GM21717 (cell line): ENCODE measurements at regions not wholly inside any gene's neighbourhood (a gene's known extent, or its start where the extent isn't known, plus 50 kb on each side); places are given as distances from the start of the nearest gene placed in this dataset.
"Not testable (repeated sequence)": the region's sequence is repeated elsewhere in the genome, so short reads cannot be mapped to it uniquely, and the experiment has no call there.

Source experiments
- ATAC-seq: cut with Tn5 transposase; IDR thresholded peaks from one replicate; pipeline ENCODE4 v1.9.1; 2021; ENCODE audit warnings: mild to moderate bottlenecking, moderate library complexity; ENCODE audit not compliant: unreplicated experiment

DNA sequence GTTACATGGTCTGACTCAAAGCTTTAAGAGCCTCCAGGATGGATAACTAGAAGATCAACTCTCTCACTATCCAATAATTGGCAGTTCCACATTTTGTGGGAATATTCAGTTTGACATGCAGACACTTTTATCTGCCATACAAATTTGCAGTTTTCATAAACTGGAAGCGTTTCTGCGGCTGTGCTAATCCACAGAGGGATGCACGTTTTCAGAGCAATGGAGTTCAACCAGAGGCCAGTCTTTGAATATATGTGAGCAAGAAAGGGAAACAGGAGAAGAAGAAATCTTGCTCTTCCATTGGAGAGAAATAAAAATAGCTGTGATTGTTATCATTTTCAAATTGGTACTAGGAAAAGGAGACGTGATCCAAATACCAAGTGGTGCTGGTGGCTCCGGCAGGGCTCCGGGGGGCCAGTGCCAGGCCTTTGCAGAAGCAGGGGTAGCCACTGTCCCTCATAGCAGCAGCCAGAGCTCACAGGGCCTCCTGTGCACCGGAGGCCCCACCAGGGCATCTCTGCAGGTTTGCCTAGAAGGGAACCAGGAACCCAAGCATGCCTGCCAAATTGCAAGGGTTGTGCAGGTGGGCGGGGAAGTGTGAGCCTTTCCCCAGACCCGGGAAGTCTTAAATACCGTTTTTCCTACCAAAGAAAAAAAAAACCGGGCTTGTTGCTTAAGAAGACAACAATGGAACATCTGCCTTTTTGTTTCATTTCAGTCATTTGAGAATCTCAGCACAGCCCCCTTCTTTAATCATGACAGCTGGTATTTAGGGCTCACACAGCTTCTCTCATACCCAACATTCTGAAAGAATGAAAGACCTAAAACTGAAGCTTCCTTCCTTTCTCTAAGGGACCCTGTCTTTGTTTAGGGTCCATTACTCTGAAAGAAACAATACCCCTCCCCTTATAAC, 791.1 kb upstream of the SOX11 start:
- ATAC-seq: no peak

DNA sequence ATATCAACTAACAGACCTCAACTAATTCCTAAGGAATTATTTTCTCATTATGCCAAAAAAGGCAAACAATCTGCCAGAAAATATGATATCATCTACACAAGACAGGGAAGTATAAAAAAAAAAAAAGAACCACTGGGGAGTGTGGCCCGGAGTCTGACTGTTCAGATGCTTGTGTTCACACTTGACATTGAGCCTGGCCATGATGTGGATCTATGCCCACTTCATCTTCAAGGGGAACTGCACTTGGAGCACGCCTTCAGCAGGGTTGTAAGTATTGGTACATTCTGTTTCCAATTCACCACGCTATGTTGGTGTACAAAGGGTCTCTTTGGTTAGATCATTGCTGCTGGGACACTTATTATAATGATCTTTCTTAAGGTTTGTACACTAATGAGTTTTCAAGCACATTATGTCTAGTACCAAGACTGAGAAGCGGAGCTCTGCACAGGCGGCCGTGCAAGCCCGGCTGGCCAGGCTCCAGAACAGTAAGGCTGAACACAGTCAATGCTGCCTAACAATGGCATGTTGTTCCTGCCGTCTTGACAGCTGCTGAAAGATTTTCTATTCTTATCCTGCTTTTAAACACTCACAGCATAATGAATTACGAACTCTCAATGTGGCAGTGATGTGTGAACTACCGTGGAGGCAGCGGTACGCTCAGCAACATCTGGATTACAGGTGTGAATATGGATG, 788.4 kb upstream of the SOX11 start:
- no peak for ATAC-seq

DNA sequence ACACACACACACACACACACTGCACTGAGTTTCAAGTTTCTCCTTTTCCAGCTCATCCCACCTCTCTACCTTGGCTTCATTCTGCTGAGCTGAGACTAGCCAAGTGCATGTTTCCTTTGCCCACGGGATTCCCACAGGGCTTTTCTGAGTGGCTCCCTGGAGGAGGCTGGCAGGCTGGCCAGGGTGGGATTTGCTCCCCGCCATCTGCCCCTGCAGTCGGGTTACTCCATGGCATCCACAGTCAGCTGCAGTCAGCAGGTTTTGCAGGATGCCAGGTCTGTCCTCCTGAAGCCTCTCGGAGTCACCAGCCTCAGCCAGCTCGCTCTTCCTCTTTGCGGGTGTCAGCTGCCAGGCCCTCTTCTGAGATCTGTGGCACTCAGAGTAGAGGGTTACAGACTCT, 783.7 kb upstream of the SOX11 start:
- no peak for ATAC-seq

DNA sequence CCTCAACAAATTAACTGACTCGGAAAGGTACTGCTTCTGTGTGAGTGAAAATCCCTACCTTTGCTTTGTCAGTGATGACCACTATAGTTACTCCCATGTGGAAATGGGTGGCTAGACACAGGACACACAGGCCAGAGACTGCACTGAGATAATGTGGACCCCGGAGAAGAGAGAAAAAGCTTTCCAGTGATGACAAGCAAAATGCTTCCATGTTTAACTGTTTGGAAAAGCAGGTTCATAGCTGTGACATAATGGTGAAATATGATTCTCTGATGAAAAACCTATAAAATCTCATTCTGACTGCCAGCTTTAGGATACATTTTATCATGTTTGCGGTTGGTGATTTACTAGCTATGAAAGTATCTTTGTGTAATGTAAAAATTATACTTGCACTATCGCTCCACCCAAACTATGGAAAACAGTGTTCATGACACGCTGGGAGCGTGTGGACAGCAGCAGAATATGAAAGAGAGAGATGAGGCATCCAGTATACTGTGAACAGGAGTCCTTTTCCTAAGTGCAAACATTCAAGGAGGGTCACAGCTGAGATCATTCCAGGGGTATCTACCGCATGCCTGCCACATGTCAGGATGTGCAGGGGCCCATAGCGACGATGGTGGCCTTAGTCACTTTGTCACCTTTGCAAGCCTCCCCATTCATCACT, 782.7 kb upstream of the SOX11 start:
- ATAC-seq: no peak

DNA sequence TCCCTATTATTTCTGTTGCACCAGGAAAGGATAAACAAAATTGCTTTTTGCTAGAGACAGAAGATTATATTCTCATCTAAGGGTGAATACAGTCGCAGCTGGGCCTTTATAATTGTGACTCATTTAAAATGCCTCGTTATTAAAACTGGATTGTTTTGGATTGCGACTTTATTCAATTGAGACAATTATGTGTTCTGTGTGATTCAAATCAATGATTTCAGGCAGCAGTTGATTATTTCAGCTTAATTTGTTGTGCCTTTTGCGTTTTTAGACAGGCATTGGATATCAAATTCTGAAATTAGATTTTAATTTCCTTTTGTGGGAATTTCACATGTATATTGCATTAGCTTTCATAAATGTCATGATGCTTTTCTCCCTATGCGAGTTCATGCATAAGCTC, 778.1 kb upstream of the SOX11 start:
- no peak for ATAC-seq

DNA sequence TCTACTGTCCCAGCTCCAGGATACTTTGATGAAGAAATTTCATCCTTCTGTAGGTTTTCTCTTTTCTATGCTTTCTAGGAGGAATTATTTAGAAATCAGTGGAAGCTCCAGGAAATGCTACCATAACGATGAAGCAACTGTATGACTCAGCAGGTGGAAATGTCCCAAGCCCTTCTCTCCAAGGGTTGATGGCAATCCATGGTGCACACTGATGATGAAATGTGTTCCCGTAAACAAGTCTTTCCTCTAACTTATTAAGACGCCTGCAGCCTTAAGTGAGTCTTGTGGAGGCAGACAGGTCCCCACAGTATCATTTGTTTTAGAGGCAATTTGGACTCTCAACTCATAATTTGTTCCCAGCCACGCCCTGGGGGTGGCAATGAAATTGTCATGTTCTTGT, 777.6 kb upstream of the SOX11 start:
- ATAC-seq: no peak

DNA sequence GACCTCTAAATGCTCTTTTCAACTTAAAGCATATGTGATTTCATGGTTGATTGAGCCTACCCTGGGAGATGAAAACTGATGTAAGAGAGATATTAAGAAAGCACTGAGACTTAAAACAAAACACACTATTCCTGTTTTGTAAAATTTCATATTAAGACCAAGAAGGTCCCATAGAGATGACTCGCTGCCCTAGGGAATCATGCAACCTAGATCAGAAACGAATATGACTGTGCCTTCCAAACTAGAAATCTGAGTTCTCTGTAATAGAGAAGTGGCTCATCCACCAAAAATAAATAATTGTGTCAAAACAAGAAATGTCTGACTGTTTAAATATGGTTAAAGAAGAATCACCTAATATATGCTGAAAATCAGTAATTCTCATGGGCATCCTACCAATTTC, 776.8 kb upstream of the SOX11 start:
- ATAC-seq: no peak

DNA sequence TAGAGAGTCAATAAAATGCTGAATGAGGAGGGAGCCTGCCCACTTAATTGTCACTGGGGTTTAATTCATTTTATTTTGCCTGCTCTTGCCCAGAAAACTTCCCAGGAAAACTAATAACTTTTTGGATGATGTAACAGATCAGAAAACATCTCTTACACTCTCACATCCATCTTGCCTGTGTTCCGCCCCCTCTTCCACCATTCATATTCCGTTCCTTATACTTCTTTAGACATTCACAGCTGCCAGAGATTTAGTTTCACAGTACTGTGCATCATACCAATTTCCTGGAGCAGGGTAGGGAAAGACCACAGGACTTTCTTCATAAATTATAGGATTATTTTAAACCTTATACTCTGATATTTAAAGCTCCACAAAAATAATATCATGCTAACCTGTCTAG, 776.1 kb upstream of the SOX11 start:
- ATAC-seq: no peak

DNA sequence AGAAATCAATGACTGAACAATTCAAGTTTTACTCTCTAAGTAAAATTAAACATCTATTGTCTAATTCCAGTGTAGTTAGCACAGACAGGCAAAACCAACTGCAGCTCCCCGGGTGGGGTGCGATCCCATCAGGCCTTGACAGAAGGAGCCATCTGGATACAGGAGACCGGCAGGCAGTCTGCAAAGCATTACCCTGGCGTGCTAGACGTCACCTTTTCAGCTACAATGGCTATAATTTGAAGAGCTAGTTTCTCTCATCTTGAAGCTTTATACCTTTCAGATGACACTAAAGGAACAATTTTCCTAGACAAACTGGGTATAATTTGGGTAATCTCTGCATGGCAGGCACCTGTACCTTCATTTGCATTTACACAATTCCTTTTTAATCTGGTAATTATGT, 761.5 kb upstream of the SOX11 start:
- no peak for ATAC-seq

DNA sequence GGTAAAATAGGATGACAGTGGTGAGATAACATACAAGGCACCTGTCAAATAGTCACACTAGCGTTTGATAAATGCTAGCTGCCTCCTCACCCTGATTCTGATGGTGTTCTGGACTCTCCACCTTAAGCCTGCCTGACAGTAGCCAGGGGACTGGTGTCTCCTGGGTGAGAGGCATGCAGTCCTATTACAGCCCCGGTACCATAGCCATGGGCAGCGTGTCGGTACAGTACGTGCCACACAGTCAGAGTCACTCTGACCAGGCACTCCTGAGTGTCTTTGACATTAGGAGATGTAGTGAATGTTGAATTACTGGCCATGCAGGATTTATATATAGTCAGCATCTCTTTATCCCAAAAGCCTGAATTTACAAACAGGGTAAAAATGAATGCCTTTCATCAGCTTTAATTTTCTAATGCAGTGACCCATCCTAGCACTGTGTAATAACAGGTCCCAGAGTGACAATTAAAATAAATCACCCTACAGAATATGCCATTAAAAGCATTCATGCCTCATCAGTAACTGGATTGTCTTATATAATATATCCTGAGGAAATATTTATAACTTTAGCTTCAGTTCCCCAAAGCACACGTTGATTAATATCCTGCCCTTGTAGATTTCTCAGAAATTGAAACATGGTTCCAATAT, 760.3 kb upstream of the SOX11 start:
- ATAC-seq: no peak

DNA sequence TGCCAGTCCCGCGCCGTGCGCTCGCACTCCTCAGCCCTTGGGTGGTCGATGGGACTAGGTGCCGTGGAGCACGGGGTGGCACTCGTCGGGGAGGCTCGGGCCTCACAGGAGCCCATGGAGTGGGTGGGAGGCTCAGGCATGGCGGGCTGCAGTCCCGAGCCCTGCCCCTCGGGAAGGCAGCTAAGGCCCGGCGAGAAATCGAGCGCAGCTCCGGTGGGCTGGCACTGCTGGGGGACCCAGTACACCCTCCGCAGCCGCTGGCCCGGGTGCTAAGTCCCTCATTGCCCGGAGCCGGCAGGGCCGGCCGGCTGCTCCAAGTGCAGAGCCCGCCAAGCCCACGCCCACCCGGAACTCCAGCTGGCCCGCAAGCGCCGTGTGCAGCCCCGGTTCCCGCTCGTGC, 756.9 kb upstream of the SOX11 start:
- not testable (repeated sequence) for ATAC-seq

DNA sequence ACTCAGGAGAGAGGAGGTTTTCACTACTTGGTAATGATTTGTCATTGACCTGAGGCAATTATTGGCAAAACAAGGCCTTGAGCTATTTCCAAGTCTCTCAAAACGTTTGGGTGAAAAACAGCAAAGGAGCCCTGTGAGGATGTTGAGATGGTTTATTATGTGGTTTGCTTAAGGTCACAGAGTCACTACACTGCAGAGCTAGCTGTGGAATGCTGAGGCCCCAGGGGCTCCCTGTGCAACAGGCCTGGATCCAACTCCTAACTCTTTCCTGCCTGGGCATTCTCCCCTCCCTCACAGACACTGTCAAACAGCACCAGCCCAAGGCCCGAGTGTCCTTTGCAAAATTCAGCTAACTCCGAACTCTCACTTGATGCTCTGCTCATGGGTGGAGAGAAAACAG, 754.6 kb upstream of the SOX11 start:
- ATAC-seq: no peak

DNA sequence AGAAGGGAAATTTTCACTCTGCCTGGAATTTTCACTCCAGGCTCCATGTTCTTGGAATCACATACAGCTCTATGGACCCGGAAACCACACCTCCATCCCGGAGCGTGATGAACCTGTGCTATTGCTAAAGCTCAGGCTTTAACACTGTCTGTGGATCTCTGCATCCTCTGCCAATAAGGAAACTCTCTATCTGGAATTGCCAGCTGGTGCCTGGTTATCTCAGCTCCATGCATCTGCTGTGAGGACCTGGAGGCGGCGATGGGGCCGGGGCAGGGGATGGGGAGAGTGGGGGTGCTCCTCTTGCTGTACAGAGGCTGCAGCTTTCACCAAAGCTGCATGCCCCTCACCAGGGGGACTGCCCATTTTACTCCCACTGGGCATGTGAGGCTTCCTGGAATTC, 754.0 kb upstream of the SOX11 start:
- no peak for ATAC-seq

DNA sequence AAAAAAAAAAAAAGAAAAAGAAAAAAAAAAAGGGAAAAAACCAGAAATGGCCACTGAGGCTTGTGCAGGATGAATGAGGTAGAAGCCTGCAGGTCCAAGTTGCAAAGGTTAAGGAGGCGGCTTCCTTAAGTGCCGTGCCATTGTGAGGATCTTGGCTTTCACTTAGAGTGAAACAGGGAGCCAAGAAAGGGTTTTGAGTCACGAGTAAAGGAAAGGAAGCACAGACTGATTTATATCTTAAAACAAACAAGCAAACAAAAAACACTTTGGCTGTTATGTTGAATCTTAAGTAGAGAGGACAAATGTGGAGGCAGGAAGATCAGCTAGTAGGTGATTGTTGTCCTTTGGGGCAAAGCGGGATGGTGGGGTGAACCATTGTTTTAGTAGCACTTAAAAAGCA, 749.7 kb upstream of the SOX11 start:
- no peak for ATAC-seq

DNA sequence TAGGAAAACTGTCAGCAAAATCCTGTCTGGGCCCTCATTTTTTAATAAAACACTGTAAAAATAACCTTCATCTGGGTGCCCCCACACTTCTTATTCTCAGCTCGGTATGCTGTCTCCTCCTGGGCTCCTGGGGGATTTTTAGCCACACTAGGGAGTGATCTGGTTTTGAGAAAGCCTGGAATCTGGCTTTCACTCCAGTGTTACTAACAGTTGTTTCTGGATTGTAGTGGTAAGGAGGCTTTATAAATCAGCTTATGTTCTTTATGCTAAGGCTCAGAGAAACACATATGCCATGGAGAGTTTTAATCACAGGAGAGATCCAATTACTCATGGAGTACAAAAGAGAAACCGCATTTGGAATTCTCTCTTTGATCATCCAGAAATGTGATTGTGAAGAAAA, 744.3 kb upstream of the SOX11 start:
- no peak for ATAC-seq

DNA sequence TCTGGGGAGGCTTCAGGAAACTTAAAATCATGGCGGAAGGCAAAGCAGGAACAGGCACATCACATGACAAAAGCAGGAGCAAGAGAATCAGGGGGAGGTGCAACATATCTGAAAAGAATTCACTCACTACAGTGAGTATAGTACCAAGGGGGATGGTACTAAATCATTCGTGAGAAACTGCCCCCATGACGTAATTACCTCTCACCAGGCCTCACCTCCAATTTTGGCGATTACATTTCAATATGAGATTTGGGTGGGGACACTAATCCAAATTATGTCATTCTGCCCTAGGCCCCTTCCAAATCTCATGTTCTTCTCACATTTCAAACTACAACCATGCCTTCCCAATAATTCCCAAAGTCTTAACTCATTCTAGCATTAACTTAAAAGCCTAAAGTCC, 740.8 kb upstream of the SOX11 start:
- ATAC-seq: no peak

DNA sequence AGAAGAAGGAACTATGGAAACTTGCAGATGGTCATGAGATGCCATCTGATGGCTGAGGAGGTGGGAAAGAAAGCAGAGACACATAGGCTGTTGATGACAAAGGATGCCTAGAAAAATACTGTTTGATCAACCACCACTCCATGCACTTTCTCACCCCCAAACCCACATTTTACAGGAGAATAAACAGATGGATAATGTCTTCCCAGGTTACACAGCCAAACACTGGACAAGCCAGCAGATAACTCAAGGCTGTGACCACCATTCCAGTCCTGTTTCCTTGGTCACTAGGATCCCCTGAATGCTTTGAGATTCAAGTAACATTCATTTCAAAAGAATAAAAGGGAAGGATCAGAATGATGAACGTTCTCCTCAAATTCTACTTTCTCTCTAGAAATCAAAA, 733.0 kb upstream of the SOX11 start:
- no peak for ATAC-seq

DNA sequence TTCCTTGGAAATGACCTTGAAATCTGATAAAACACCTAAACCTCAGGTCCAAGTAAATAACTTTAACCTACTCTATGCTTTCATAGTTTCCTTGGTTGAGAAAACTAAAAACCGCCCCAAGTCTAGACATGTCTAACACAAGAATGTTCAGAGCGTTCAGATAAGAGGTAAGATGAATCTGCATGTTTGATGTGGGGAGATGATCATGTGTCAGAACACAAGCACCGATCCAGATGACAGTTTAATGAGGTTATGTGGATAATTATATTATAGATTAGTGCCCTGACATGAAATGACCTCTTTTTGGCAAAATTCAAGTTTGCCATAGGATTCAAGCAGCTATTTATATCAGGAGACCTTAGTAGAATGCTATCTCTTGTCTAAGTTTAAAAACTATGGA, 729.8 kb upstream of the SOX11 start:
- no peak for ATAC-seq

DNA sequence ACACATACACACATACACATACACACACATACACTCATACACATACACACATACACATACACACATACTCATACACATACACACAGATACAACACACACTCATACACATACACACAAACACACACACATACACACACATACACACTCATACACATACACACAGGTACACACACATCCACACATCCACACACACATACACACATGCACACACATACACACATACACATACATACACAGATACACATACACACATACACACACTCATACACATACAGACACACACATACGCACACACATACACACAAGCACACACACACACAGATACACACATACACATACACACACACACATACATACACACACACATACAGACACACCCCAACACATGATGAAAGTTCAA, 729.1 kb upstream of the SOX11 start:
- ATAC-seq: no peak

DNA sequence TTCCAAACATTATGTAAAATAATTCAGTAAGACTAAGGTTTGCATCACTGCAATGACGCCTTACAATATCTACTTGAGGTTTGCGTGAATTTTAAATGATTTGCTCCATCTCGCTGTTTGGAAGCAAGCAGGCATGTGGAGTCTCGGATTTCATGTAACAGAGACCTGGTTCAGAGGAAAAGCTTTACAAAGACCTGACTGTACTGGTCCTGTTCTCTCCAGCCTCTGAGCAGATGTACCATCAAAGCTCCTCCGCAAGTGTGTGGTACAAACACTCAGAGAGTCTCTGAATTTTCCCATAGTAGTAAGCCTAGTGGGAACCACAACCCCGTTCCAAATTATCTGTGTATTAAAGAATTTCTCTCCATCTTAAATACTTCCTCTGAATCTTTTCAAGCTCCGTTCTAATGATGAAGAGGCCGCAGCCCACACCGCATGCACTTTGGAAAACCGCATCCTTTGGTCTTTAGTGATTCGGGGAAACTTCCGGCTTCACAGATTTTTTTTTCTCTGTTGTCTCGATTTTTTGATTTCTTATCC, 728.1 kb upstream of the SOX11 start:
- ATAC-seq: no peak

DNA sequence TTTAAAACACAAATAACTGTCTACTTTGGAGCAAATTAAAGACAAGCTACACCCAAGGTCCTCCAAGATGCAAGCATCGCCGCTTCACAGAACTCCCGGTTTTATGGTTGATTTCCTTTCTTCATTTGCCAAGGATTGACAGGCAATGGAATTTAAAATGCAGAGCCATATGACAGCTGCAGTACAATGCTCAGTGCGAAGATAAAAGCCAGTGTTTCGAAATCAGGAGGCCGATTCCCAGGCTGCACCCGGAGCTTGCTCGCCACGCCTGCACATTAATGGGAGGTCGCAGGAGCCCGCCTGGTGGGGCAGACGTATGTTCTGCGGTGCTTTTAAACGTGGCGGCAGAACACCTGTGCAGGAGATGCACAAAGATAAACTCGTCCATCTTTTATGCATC, 727.6 kb upstream of the SOX11 start:
- no peak for ATAC-seq
